GM23338 (cell line): ENCODE measurements at regions not wholly inside any gene's neighbourhood (a gene's known extent, or its start where the extent isn't known, plus 50 kb on each side); places are given as distances from the start of the nearest gene placed in this dataset.

Experiments used
- CTCF ChIP-seq, 2 experiments: fragments of 200-600 bp in 1 of 2; sonication (generic) in 1 of 2; conservative IDR thresholded peaks; 2 replicates each; pipeline versions ENCODE4 v1.5.1 to v1.6.1; 2016 to 2017; ENCODE audit warnings: antibody characterized with exemption in 2 of 2, low read depth in 2 of 2, mild to moderate bottlenecking in 2 of 2, moderate library complexity in 1 of 2
- EZH2 ChIP-seq: fragments of 200-600 bp; sonication (generic); IDR thresholded peaks from one replicate; pipeline ENCODE4 v1.8.0; 2017; ENCODE audit warnings: antibody characterized with exemption, mild to moderate bottlenecking, low read depth; ENCODE audit not compliant: unreplicated experiment

- no peak for TF ChIP-seq CTCF (conservative IDR thresholded peaks at IDR 0.05; ENCODE audit: low read depth in 2 of 2)
- no peak for TF ChIP-seq EZH2
Observed at GRCh38 chr1:58880592-58880991, 96.7 kb upstream of the JUN start.
